HepG2 (cell line): ENCODE measurements at regions not wholly inside any gene's neighbourhood (a gene's known extent, or its start where the extent isn't known, plus 50 kb on each side); places are given as distances from the start of the nearest gene placed in this dataset.

Experiments
- BCL6 ChIP-seq: IDR thresholded peaks from 2 replicates; pipeline ENCODE4 v1.6.1; 2016; ENCODE audit warnings: missing genetic modification reagents, missing compliant biosample characterization
- BHLHE40 ChIP-seq: IDR thresholded peaks from 2 replicates; pipeline ENCODE4 v1.6.1; 2011; ENCODE audit warnings: low read length, improper control_type of control experiment
- CEBPG ChIP-seq: IDR thresholded peaks from 2 replicates; pipeline ENCODE4 v1.6.1; 2016
- CREBL2 ChIP-seq: sonication (generic); formaldehyde crosslinking; IDR thresholded peaks from 2 replicates; pipeline ENCODE4 v1.8.1; 2023; ENCODE audit warnings: missing genetic modification reagents, mild to moderate bottlenecking, borderline replicate concordance
- ELF3 ChIP-seq: IDR thresholded peaks from 2 replicates; pipeline ENCODE4 v1.6.1; 2016; ENCODE audit warnings: missing genetic modification reagents, missing compliant biosample characterization
- ETV5 ChIP-seq: IDR thresholded peaks from 2 replicates; pipeline ENCODE4 v1.6.1; 2018; ENCODE audit warnings: missing biosample characterization, missing genetic modification reagents, inconsistent platforms, borderline replicate concordance
- FOXA1 ChIP-seq, 2 experiments: fragments of 450-650 bp in 1 of 2; sonication (generic) in 1 of 2; formaldehyde crosslinking in 1 of 2; IDR thresholded peaks; 2 replicates each; pipeline versions ENCODE4 v1.4.0 to v1.6.1; 2016 to 2020; ENCODE audit warnings: missing genetic modification reagents in 1 of 2
- GATAD2A ChIP-seq: IDR thresholded peaks from 2 replicates; pipeline ENCODE4 v1.6.1; 2016
- HMG20A ChIP-seq: IDR thresholded peaks from 2 replicates; pipeline ENCODE4 v1.6.1; 2016; ENCODE audit warnings: borderline replicate concordance
- HOXA5 ChIP-seq: sonication (generic); formaldehyde crosslinking; IDR thresholded peaks from 2 replicates; pipeline ENCODE4 v1.4.0; 2020; ENCODE audit warnings: missing genetic modification reagents
- HOXD1 ChIP-seq: sonication (generic); formaldehyde crosslinking; IDR thresholded peaks from 2 replicates; pipeline ENCODE4 v1.5.0; 2020; ENCODE audit warnings: missing genetic modification reagents
- NR2F1 ChIP-seq, 2 experiments: fragments of 450-650 bp in 1 of 2; formaldehyde crosslinking in 1 of 2; IDR thresholded peaks; 2 replicates each; pipeline versions ENCODE4 v1.5.0 to v1.6.1; 2016 to 2020; ENCODE audit warnings: mild to moderate bottlenecking in 1 of 2, missing compliant biosample characterization in 1 of 2, missing genetic modification reagents in 1 of 2, moderate library complexity in 1 of 2
- NR2F6 ChIP-seq, 2 experiments: IDR thresholded peaks; 2 replicates each; pipeline ENCODE4 v1.6.1; 2016; ENCODE audit warnings: antibody characterized with exemption in 1 of 2, mild to moderate bottlenecking in 1 of 2
- RARA ChIP-seq: IDR thresholded peaks from 2 replicates; pipeline ENCODE4 v1.6.1; 2016; ENCODE audit warnings: missing genetic modification reagents, missing compliant biosample characterization
- SOX13 ChIP-seq, 3 experiments: fragments of 450-650 bp in 1 of 3; sonication (generic) in 1 of 3; formaldehyde crosslinking in 1 of 3; IDR thresholded peaks in 2 of 3; conservative IDR thresholded peaks in 1 of 3; 2 replicates each; pipeline versions ENCODE4 v1.5.0 to v1.6.1; 2016 to 2020; ENCODE audit warnings: antibody characterized with exemption in 1 of 3, mild to moderate bottlenecking in 1 of 3, missing compliant biosample characterization in 1 of 3, missing genetic modification reagents in 1 of 3, moderate library complexity in 1 of 3
- SOX6 ChIP-seq, 2 experiments: fragments of 450-650 bp in 1 of 2; sonication (generic) in 1 of 2; formaldehyde crosslinking in 1 of 2; IDR thresholded peaks; 2 replicates each; pipeline versions ENCODE4 v1.4.0 to v1.6.1; 2017 to 2020; ENCODE audit warnings: antibody characterized with exemption in 1 of 2, mild to moderate bottlenecking in 1 of 2, missing genetic modification reagents in 1 of 2
- TFE3 ChIP-seq: IDR thresholded peaks from 2 replicates; pipeline ENCODE4 v1.6.1; 2016
- THRA ChIP-seq: sonication (generic); formaldehyde crosslinking; IDR thresholded peaks from 2 replicates; pipeline ENCODE4 v1.4.0; 2020; ENCODE audit warnings: missing genetic modification reagents, borderline replicate concordance
- ZNF138 ChIP-seq: sonication (generic); formaldehyde crosslinking; IDR thresholded peaks from 2 replicates; pipeline ENCODE4 v1.5.0; 2020; ENCODE audit warnings: mild to moderate bottlenecking, low read depth, missing genetic modification reagents
- TF ChIP-seq, protein P1 (sequence below): sonication (generic); formaldehyde crosslinking; conservative IDR thresholded peaks from 2 replicates; pipeline ENCODE4 v1.4.0; 2020; ENCODE audit warnings: missing genetic modification reagents
- TF ChIP-seq, protein P2 (sequence below): sonication (generic); formaldehyde crosslinking; IDR thresholded peaks from 2 replicates; pipeline ENCODE4 v1.5.1; 2020; ENCODE audit warnings: missing genetic modification reagents, mild to moderate bottlenecking, borderline replicate concordance
- TF ChIP-seq, protein P3 (sequence below): sonication (generic); formaldehyde crosslinking; IDR thresholded peaks from 2 replicates; pipeline ENCODE4 v1.4.0; 2020; ENCODE audit warnings: missing genetic modification reagents

- TF ChIP-seq, protein P1, sequence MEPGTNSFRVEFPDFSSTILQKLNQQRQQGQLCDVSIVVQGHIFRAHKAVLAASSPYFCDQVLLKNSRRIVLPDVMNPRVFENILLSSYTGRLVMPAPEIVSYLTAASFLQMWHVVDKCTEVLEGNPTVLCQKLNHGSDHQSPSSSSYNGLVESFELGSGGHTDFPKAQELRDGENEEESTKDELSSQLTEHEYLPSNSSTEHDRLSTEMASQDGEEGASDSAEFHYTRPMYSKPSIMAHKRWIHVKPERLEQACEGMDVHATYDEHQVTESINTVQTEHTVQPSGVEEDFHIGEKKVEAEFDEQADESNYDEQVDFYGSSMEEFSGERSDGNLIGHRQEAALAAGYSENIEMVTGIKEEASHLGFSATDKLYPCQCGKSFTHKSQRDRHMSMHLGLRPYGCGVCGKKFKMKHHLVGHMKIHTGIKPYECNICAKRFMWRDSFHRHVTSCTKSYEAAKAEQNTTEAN (CRISPR knock-in tag) = peak; percentile 56; the same call in 1 of the 2 replicates
- TF ChIP-seq, protein P2, sequence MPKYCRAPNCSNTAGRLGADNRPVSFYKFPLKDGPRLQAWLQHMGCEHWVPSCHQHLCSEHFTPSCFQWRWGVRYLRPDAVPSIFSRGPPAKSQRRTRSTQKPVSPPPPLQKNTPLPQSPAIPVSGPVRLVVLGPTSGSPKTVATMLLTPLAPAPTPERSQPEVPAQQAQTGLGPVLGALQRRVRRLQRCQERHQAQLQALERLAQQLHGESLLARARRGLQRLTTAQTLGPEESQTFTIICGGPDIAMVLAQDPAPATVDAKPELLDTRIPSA = no peak
- TF ChIP-seq HOXD1 (peak; percentile 94), BHLHE40 (peak; percentile 59), ZNF138 (CRISPR knock-in tag) (no peak), HMG20A (CRISPR knock-in tag) (peak; percentile 56; the same call in 1 of the 2 replicates), FOXA1 (IDR thresholded peaks at IDR 0.05) (no peak), FOXA1 (CRISPR knock-in tag; IDR thresholded peaks at IDR 0.05) (peak; percentile 52; the same call in 1 of the 2 replicates), CREBL2 (CRISPR knock-in tag) (no peak), SOX6 (IDR thresholded peaks at IDR 0.05) (no peak), SOX6 (CRISPR knock-in tag; IDR thresholded peaks at IDR 0.05) (peak; percentile 77), NR2F1 (CRISPR knock-in tag; IDR thresholded peaks at IDR 0.05) (0 out of 4 replicates have a peak, but pooled peaks of 1 of the 2 experiments have one; percentile 23), TFE3 (CRISPR knock-in tag) (peak; percentile 80; the same call in 1 of the 2 replicates), ELF3 (CRISPR knock-in tag) (0 out of 2 replicates have a peak, but pooled peaks have one; percentile 13), CEBPG (CRISPR knock-in tag) (0 out of 2 replicates have a peak, but pooled peaks have one; percentile 5), GATAD2A (CRISPR knock-in tag) (0 out of 2 replicates have a peak, but pooled peaks have one; percentile 28), ETV5 (peak; percentile 18; the same call in 1 of the 2 replicates), NR2F6 (IDR thresholded peaks at IDR 0.05) (peak; percentile 65), NR2F6 (CRISPR knock-in tag; IDR thresholded peaks at IDR 0.05) (peak; percentile 67; the same call in 1 of the 2 replicates), HOXA5 (CRISPR knock-in tag) (peak; percentile 45; the same call in 1 of the 2 replicates), SOX13 (IDR thresholded peaks at IDR 0.05) (peak; percentile 80), SOX13 (CRISPR knock-in tag; conservative IDR thresholded peaks at IDR 0.05 in 1 of 2, IDR thresholded peaks at IDR 0.05 in 1 of 2) (peak in 1 of 2 experiments; percentile 95; a peak in 2 of 4 replicates), RARA (CRISPR knock-in tag) (peak; percentile 68), BCL6 (CRISPR knock-in tag) (peak; percentile 91), THRA (peak; percentile 43; the same call in 1 of the 2 replicates)
- TF ChIP-seq, protein P3, sequence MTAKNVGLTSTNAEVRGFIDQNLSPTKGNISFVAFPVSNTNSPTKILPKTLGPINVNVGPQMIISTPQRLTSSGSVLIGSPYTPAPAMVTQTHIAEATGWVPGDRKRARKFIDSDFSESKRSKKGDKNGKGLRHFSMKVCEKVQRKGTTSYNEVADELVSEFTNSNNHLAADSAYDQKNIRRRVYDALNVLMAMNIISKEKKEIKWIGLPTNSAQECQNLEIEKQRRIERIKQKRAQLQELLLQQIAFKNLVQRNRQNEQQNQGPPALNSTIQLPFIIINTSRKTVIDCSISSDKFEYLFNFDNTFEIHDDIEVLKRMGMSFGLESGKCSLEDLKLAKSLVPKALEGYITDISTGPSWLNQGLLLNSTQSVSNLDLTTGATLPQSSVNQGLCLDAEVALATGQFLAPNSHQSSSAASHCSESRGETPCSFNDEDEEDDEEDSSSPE (CRISPR knock-in tag) = no peak
These were observed 259.0 kb downstream of the FOXD2 start (continued) for GRCh38 chr1:47696737-47697441.
